ENCODE measurements at regions not wholly inside any gene's neighbourhood (a gene's known extent, or its start where the extent isn't known, plus 50 kb on each side); places are given as distances from the start of the nearest gene placed in this dataset.

- no peak for DNase-seq
Observed at GRCh38 chr1:22267413-22268175, 124.7 kb upstream of the WNT4 start.

- no peak for DNase-seq
Observed at GRCh38 chr1:22268327-22268726, 125.4 kb upstream of the WNT4 start.

GRCh38 chr1:22271847-22272801, 129.2 kb upstream of the WNT4 start:
- DNase-seq, result no peak

- no peak for DNase-seq
Observed at GRCh38 chr1:22273686-22274681, 131.1 kb upstream of the WNT4 start.

GRCh38 chr1:22275167-22275566, 132.3 kb upstream of the WNT4 start:
- no peak for DNase-seq

- DNase-seq, result peak; percentile 52
Observed at GRCh38 chr1:22275626-22276395, 132.9 kb upstream of the WNT4 start.

- DNase-seq, result no peak
Observed at GRCh38 chr1:22276396-22276748, 133.5 kb upstream of the WNT4 start.

- no peak for DNase-seq
Observed at GRCh38 chr1:22277662-22278061, 134.8 kb upstream of the WNT4 start.

GRCh38 chr1:22279735-22280134, 136.8 kb upstream of the WNT4 start:
- DNase-seq, result no peak

GRCh38 chr1:22280526-22280925, 137.6 kb upstream of the WNT4 start:
- DNase-seq, result no peak

GRCh38 chr1:22281521-22282363, 138.8 kb upstream of the WNT4 start:
- DNase-seq, result no peak

GRCh38 chr1:22282364-22282995, 139.6 kb upstream of the WNT4 start:
- DNase-seq, result no peak

- DNase-seq, result no peak
Observed at GRCh38 chr1:22283596-22283995, 140.7 kb upstream of the WNT4 start.

- DNase-seq, result no peak
Observed at GRCh38 chr1:22284236-22284635, 141.3 kb upstream of the WNT4 start.

- no peak for DNase-seq
Observed at GRCh38 chr1:22284906-22285548, 142.1 kb upstream of the WNT4 start.

GRCh38 chr1:22285549-22286396, 142.9 kb upstream of the WNT4 start:
- DNase-seq, result no peak

GRCh38 chr1:22286491-22286890, 143.6 kb upstream of the WNT4 start:
- no peak for DNase-seq

GRCh38 chr1:22287273-22287672, 144.4 kb upstream of the WNT4 start:
- DNase-seq, result no peak

GRCh38 chr1:22287946-22288520, 145.1 kb upstream of the WNT4 start:
- DNase-seq, result no peak

Data from activated CD4-positive, alpha-beta T cell treated with anti-CD3 and anti-CD28 coated beads, Interleukin-2, Interleukin-6, amounts not matched to agents 100 ng/mL and 50 ng/mL, durations not matched to agents 16 hours and 8 hours (primary cell).